Astrocyte of the cerebellum (primary cell): ENCODE measurements at regions not wholly inside any gene's neighbourhood (a gene's known extent, or its start where the extent isn't known, plus 50 kb on each side); places are given as distances from the start of the nearest gene placed in this dataset.

Source experiments
- DNase-seq: peaks from one replicate; pipeline ENCODE4 v3.0.0-alpha.2; 2011; ENCODE audit warnings: low read depth
- H3K4me3 ChIP-seq: 2 replicates; pipeline ENCODE4 v1.5.1; 2011; ENCODE audit warnings: mild to moderate bottlenecking, low read depth, low read length, moderate library complexity
- in situ Hi-C: cut with HindIII; loops from 2 replicates; pipeline ENCODE4 v1.10.0; 2017; ENCODE audit warnings: low sequenced_read_pairs
- TF ChIP-seq, protein P1 (sequence below): IDR thresholded peaks from 2 replicates; pipeline ENCODE4 v1.5.1; 2012; ENCODE audit warnings: low read length, low read depth, moderate library complexity, mild to moderate bottlenecking; ENCODE audit errors: missing control alignments

DNA sequence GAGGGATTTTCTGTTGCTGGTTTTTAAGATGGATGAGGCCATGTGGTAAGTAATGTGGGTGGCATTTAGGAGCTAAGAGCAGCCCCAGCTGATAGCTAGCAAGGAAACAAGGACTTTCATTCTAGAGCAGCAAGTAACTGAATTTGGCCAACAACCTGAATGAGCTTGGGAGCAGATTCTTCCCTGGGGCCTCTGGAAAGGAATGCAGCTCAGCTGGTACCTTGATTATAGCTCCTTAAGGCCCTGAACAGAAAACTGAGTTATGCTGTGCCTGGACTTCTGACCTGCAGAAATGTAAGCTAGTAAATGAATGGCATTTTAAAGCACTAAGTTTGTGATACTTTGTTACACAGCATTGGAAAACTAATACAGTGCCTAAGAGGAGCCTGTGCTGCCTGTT lies 565.5 kb downstream of the PDCD6IP start:
- no peak for DNase-seq

DNA sequence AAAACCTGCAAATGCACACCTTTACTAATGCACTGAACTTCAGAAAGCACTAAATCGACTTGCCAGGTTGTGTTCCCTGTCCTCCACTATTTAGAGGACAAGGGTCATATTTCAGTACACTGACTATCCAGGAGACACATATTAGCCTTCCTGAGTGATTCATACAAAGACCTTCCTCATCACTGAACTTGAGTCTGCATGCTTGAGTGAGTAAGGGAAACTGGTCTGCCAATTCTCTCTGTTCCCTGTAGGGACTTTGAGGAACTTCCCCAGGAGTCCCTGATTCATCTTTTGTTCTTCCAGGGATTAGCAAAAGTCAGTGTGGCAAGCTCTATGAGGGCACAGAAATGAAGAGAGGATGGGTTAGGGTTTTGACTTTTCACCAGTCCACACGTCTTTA lies 565.9 kb downstream of the PDCD6IP start:
- in situ Hi-C loops: no loop called here
- TF ChIP-seq, protein P1, sequence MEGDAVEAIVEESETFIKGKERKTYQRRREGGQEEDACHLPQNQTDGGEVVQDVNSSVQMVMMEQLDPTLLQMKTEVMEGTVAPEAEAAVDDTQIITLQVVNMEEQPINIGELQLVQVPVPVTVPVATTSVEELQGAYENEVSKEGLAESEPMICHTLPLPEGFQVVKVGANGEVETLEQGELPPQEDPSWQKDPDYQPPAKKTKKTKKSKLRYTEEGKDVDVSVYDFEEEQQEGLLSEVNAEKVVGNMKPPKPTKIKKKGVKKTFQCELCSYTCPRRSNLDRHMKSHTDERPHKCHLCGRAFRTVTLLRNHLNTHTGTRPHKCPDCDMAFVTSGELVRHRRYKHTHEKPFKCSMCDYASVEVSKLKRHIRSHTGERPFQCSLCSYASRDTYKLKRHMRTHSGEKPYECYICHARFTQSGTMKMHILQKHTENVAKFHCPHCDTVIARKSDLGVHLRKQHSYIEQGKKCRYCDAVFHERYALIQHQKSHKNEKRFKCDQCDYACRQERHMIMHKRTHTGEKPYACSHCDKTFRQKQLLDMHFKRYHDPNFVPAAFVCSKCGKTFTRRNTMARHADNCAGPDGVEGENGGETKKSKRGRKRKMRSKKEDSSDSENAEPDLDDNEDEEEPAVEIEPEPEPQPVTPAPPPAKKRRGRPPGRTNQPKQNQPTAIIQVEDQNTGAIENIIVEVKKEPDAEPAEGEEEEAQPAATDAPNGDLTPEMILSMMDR: no peak
- DNase-seq: peak; percentile 9
- no peak overlapping the region for H3K4me3 ChIP-seq

More for the DNA sequence above, 565.5 kb downstream of the PDCD6IP start:
- TF ChIP-seq, protein P1: no peak
- no peak overlapping the region for H3K4me3 ChIP-seq
- in situ Hi-C loops: no loop called here

DNA sequence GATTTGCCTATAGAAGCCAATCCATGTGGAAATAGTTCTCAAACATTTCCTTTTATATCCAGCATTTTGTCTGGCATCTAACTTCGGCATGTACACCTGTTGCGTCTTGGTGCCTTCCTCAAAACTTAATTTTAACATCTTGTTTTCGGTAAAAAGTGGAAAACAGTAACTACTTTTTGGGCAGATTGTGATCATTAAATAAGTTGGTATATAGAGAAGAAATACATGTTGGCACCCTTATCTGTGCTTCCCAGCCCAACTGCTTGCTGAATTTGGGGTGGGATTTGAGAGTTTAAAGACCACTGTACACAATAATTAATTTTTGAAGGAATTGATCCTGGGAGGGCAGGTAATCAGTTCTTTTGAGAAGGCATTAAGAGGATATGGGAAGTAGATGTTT lies 566.8 kb downstream of the PDCD6IP start:
- DNase-seq: no peak
- in situ Hi-C loops: no loop called here
- no peak overlapping the region for H3K4me3 ChIP-seq
- TF ChIP-seq, protein P1: no peak

DNA sequence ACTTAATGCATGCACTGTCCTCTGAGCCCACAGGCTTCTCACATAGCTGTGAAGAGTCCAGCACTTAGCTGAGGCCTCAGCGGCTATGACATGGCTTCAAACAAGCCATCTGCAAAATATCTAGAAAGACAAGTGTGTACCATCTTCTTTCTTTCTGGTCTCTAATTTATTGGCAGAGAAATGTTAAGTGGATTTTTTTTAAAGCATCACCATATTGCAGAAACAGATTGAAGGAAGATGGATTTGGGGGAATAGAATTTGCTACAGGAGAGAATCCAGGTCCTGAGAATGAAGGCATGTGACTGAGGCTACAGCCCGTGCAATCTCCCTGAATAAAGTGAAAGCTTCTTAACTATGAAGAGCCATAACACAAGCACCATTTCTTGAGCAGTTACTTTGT lies 567.3 kb downstream of the PDCD6IP start:
- no peak overlapping the region for H3K4me3 ChIP-seq
- TF ChIP-seq, protein P1: no peak
- no peak for DNase-seq
- in situ Hi-C loops: no loop called here

DNA sequence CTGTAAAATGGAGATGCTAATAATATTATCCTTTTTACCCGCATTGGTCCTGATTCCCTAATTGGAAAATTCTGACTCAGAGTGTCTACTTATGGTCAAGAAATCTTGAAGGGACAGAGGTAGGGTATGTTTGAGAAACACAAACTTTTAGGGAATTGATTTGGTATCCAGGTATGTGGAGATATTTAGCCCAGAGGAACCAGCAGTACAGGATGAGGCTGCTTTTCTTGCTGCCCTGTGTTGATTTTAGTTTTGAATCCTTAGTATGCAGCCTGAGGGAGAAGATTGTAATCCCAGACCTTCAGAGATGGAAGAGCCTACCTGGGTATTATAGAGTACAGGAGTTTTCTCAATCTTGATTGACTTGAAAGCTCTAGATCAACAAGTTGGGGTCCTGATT lies 569.1 kb downstream of the PDCD6IP start:
- in situ Hi-C loops: no loop called here
- no peak for DNase-seq
- TF ChIP-seq, protein P1: no peak
- no peak overlapping the region for H3K4me3 ChIP-seq

DNA sequence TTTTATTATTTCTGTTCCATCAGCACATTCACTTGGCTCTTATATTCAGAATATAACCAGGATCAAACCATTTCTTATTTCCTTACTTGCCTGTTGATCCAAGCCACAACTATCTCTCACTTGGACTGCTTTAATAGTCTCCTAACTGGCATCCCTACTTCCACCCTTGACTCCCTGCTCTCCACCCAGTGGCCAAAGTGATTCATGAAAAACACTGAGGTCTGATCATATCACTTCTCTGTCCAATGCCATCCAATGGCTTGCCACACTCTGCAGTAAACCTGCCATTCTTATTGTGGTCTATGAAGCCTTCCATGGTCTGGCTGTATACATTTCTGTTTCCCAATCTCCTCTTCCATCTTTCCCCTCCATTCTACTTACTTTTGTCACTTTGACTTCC lies 576.1 kb downstream of the PDCD6IP start:
- TF ChIP-seq, protein P1: no peak
- in situ Hi-C loops: no loop called here
- H3K4me3 ChIP-seq: no peak overlapping the region
- no peak for DNase-seq

DNA sequence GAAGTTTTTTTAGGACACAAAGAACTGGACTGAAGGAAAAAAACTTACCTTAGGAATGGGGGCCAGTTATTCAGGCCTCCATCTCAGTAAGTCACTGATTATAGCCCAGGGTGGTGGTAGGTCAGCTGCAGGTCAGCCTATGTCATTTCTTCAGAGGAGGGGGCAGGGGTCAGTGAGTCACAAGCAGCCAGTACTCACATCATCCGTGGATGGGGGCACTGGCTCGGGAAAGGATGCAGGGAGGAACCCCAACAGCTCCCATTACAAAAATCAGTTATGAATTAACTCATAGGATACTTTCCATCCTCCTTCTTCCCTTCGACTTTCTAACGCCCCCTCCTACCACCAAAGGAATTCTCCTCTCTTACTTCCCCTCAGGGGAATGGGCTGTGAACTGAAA lies 578.3 kb downstream of the PDCD6IP start:
- no peak for DNase-seq
- in situ Hi-C loops: no loop called here
- no peak overlapping the region for H3K4me3 ChIP-seq
- TF ChIP-seq, protein P1: no peak
